H1 (cell line): ENCODE measurements at regions not wholly inside any gene's neighbourhood (a gene's known extent, or its start where the extent isn't known, plus 50 kb on each side); places are given as distances from the start of the nearest gene placed in this dataset.
"Not testable (repeated sequence)": the region's sequence is repeated elsewhere in the genome, so short reads cannot be mapped to it uniquely, and the experiment has no call there.

Source experiments
- CTCF ChIA-PET: fragments of 300-600 bp; sonication (Branson Sonifier 250); formaldehyde crosslinking; loops from one replicate; lab custom pipeline; 2021; ENCODE audit not compliant: partially characterized antibody; lab: Charles Lee
- POLR2A ChIA-PET: fragments of 300-600 bp; sonication (Branson Sonifier 250); formaldehyde crosslinking; loops from one replicate; lab custom pipeline; 2021; ENCODE audit warnings: inconsistent platforms; ENCODE audit not compliant: partially characterized antibody; lab: Charles Lee
- DNase-seq, 2 experiments: peaks; one replicate each; pipeline versions ENCODE4 v3.0.0 to v3.0.0-alpha.2; 2010 to 2022; ENCODE audit warnings: low spot score in 2 of 2, low read depth in 1 of 2, mixed read lengths in 1 of 2
- FAIRE-seq: peaks from 2 replicates; lab custom pipeline; 2011; peaks lifted over from hg19 to GRCh38; lab: Jason Lieb, UNC
- H2AFZ ChIP-seq: 2 replicates; pipeline ENCODE4 v1.8.1; 2012; ENCODE audit warnings: low read length, inconsistent platforms
- H2AK5ac ChIP-seq: 2 replicates; pipeline ENCODE4 v1.6.1; 2013; ENCODE audit warnings: low read depth, low read length
- H2BK120ac ChIP-seq: replicated peaks from 2 replicates; pipeline ENCODE3; 2013; ENCODE audit warnings: low read depth, low read length, inconsistent platforms
- H2BK12ac ChIP-seq: 2 replicates; pipeline ENCODE4 v1.6.1; 2013; ENCODE audit warnings: low read depth, low read length
- H2BK15ac ChIP-seq: 2 replicates; pipeline ENCODE4 v1.6.1; 2013; ENCODE audit warnings: low read length
- H2BK20ac ChIP-seq: 2 replicates; pipeline ENCODE4 v1.6.1; 2013; ENCODE audit warnings: low read length
- H2BK5ac ChIP-seq: 2 replicates; pipeline ENCODE4 v1.6.1; 2013; ENCODE audit warnings: low read depth, low read length
- H3K14ac ChIP-seq: 2 replicates; pipeline ENCODE4 v1.6.1; 2013; ENCODE audit warnings: inconsistent platforms; ENCODE audit not compliant: insufficient read length
- H3K18ac ChIP-seq: 2 replicates; pipeline ENCODE4 v1.6.1; 2013; ENCODE audit warnings: low read length; ENCODE audit errors: extremely low read depth
- H3K23ac ChIP-seq: 2 replicates; pipeline ENCODE4 v1.6.1; 2013; ENCODE audit warnings: inconsistent platforms; ENCODE audit not compliant: insufficient read length
- H3K23me2 ChIP-seq: 2 replicates; pipeline ENCODE4 v1.6.1; 2013; ENCODE audit warnings: low read depth, low read length
- H3K27ac ChIP-seq: 2 replicates; pipeline ENCODE4 v1.6.1; 2011; ENCODE audit warnings: low read depth, low read length, inconsistent platforms
- H3K27me3 ChIP-seq, 4 experiments: replicated peaks in 1 of 4; 1 replicate in 1 of 4; 2 replicates in 3 of 4; pipeline versions ENCODE4 v1.6.1 to v1.8.1; 2011 to 2013; ENCODE audit warnings: low read length in 3 of 4, mild to moderate bottlenecking in 3 of 4, inconsistent platforms in 2 of 4, mixed read lengths in 2 of 4, moderate library complexity in 1 of 4; ENCODE audit not compliant: control insufficient read depth in 3 of 4, insufficient read depth in 3 of 4; ENCODE audit errors: extremely low read depth in 1 of 4
- H3K36me3 ChIP-seq, 4 experiments: 2 replicates each; pipeline versions ENCODE4 v1.6.1 to v1.8.1; 2011 to 2013; ENCODE audit warnings: mild to moderate bottlenecking in 4 of 4, low read length in 3 of 4, moderate library complexity in 2 of 4, control low read depth in 1 of 4, inconsistent platforms in 1 of 4; ENCODE audit not compliant: insufficient read depth in 4 of 4, control insufficient read depth in 2 of 4
- H3K4ac ChIP-seq: replicated peaks from 2 replicates; pipeline ENCODE3; 2013; ENCODE audit warnings: low read length, low read depth, mixed read lengths, inconsistent platforms; ENCODE audit not compliant: insufficient read length
- H3K4me1 ChIP-seq, 4 experiments: replicated peaks in 1 of 4; 1 replicate in 1 of 4; 2 replicates in 3 of 4; pipeline versions ENCODE4 v1.6.1 to v1.8.1; 2011 to 2013; ENCODE audit warnings: low read length in 3 of 4, inconsistent platforms in 2 of 4, mixed read lengths in 1 of 4; ENCODE audit not compliant: insufficient read depth in 4 of 4, control insufficient read depth in 3 of 4
- H3K4me2 ChIP-seq, 2 experiments: 2 replicates each; pipeline versions ENCODE4 v1.6.1 to v1.8.1; 2011 to 2013; ENCODE audit warnings: low read depth in 2 of 2, low read length in 2 of 2, control low read depth in 1 of 2, inconsistent platforms in 1 of 2, mild to moderate bottlenecking in 1 of 2; ENCODE audit not compliant: insufficient read depth in 1 of 2
- H3K4me3 ChIP-seq, 4 experiments: fragments of 200-600, 300-600 bp in 1 of 4; sonication (generic), shearing (Covaris generic), sonication (Bioruptor Twin) in 1 of 4; 2 replicates each; pipeline versions ENCODE4 v1.5.1 to v1.8.1; 2011 to 2016; ENCODE audit warnings: low read length in 4 of 4, low read depth in 3 of 4, control low read depth in 2 of 4, inconsistent platforms in 2 of 4, mild to moderate bottlenecking in 2 of 4, mixed read lengths in 1 of 4, moderate library complexity in 1 of 4; ENCODE audit not compliant: insufficient read depth in 2 of 4; ENCODE audit errors: extremely low read depth in 1 of 4
- H3K56ac ChIP-seq: replicated peaks from 2 replicates; pipeline ENCODE3; 2013; ENCODE audit warnings: low read depth, mild to moderate bottlenecking, mixed read lengths, low read length, inconsistent platforms; ENCODE audit not compliant: insufficient read length
- H3K79me1 ChIP-seq: 2 replicates; pipeline ENCODE4 v1.6.1; 2013; ENCODE audit warnings: low read depth, low read length, control low read depth
- H3K79me2 ChIP-seq, 2 experiments: 2 replicates each; pipeline versions ENCODE4 v1.6.1 to v1.8.1; 2012 to 2013; ENCODE audit warnings: low read length in 2 of 2, mild to moderate bottlenecking in 2 of 2, inconsistent platforms in 1 of 2; ENCODE audit not compliant: insufficient read depth in 2 of 2, control insufficient read depth in 1 of 2
- H3K9ac ChIP-seq, 4 experiments: replicated peaks in 1 of 4; 1 replicate in 1 of 4; 2 replicates in 3 of 4; pipeline versions ENCODE4 v1.6.1 to v1.8.1; 2011 to 2013; ENCODE audit warnings: low read depth in 3 of 4, low read length in 3 of 4, control low read depth in 2 of 4, mild to moderate bottlenecking in 2 of 4, moderate library complexity in 2 of 4, inconsistent platforms in 1 of 4; ENCODE audit errors: extremely low read depth in 1 of 4
- H3K9me3 ChIP-seq, 2 experiments: 2 replicates each; pipeline versions ENCODE4 v1.6.1 to v1.8.1; 2012 to 2013; ENCODE audit warnings: mild to moderate bottlenecking in 2 of 2, moderate library complexity in 2 of 2, control low read depth in 1 of 2, inconsistent platforms in 1 of 2, low read depth in 1 of 2, low read length in 1 of 2, mixed read lengths in 1 of 2; ENCODE audit not compliant: insufficient read depth in 2 of 2
- H4K20me1 ChIP-seq, 2 experiments: replicated peaks in 1 of 2; 2 replicates each; pipeline versions ENCODE3 to v1.8.1; 2011 to 2013; ENCODE audit warnings: inconsistent platforms in 2 of 2, low read length in 2 of 2, mild to moderate bottlenecking in 1 of 2; ENCODE audit not compliant: insufficient read depth in 2 of 2, control insufficient read depth in 1 of 2
- H4K5ac ChIP-seq: 2 replicates; pipeline ENCODE4 v1.6.1; 2013; ENCODE audit warnings: low read length, low read depth, mixed read lengths, inconsistent platforms; ENCODE audit not compliant: insufficient read length
- H4K8ac ChIP-seq: 2 replicates; pipeline ENCODE4 v1.8.0; 2013; ENCODE audit warnings: mild to moderate bottlenecking, moderate library complexity, low read length, inconsistent platforms; ENCODE audit not compliant: insufficient read depth; ENCODE audit errors: extremely low read depth
- H4K91ac ChIP-seq: replicated peaks from 2 replicates; pipeline ENCODE3; 2013; ENCODE audit warnings: low read length, mixed read lengths, inconsistent platforms; ENCODE audit not compliant: insufficient read length
- WGBS, 2 experiments: shearing (Covaris generic) in 1 of 2; methylation state at CpG; one replicate each; pipeline versions ENCODE4 v1.1.6 to v1.1.7; 2013 to 2015; ENCODE audit warnings: low lambda C conversion rate in 2 of 2, mixed read lengths in 2 of 2, inconsistent platforms in 1 of 2, low coverage in 1 of 2, missing lambda C conversion rate in 1 of 2; ENCODE audit not compliant: insufficient replicate concordance in 2 of 2, insufficient coverage in 1 of 2, insufficient read length in 1 of 2; ENCODE audit errors: extremely low coverage in 1 of 2, missing lambda C conversion rate in 1 of 2; 5-methylcytosine and 5-hydroxymethylcytosine counted together

GRCh38 chr6:4414078-4414477 lies 278.7 kb upstream of the ECI2 start:
- H3K56ac ChIP-seq, H3K4me3 ChIP-seq, DNase-seq, H2BK15ac ChIP-seq, H3K79me2 ChIP-seq, H3K36me3 ChIP-seq, H3K4me2 ChIP-seq, H2BK12ac ChIP-seq, H3K9me3 ChIP-seq, H2AK5ac ChIP-seq, H3K23ac ChIP-seq, H3K79me1 ChIP-seq, H2BK5ac ChIP-seq, H2BK120ac ChIP-seq, H3K4ac ChIP-seq, H3K18ac ChIP-seq, H3K4me1 ChIP-seq, FAIRE-seq, H3K14ac ChIP-seq, H4K8ac ChIP-seq, POLR2A ChIA-PET, H4K5ac ChIP-seq, H3K9ac ChIP-seq, H3K23me2 ChIP-seq, H4K91ac ChIP-seq, H2AFZ ChIP-seq, H4K20me1 ChIP-seq, H2BK20ac ChIP-seq, H3K27me3 ChIP-seq, H3K27ac ChIP-seq: not testable (repeated sequence)
- CTCF ChIA-PET: interaction anchor here (0.7 to 1.4 kb wide), 2 partner anchors 10 to 12 kb away, joined by 3 read pairs; no protein-coding TSS in a partner anchor
- WGBS, 2 experiments: 93% methylated on average over 6 of the region's 6 CpGs; no CpG with 5 or more reads in 1 of the 2 experiments
